GM18505 (cell line): ENCODE measurements at regions not wholly inside any gene's neighbourhood (a gene's known extent, or its start where the extent isn't known, plus 50 kb on each side); places are given as distances from the start of the nearest gene placed in this dataset.
"Not testable (repeated sequence)": the region's sequence is repeated elsewhere in the genome, so short reads cannot be mapped to it uniquely, and the experiment has no call there.

Experiments used
- ATAC-seq: cut with Tn5 transposase; IDR thresholded peaks from one replicate; pipeline ENCODE4 v1.9.1; 2021; ENCODE audit not compliant: unreplicated experiment
- POLR2A ChIP-seq: IDR thresholded peaks from 4 replicates; pipeline ENCODE4 v1.6.1; 2011; ENCODE audit warnings: borderline replicate concordance; ENCODE audit not compliant: insufficient read depth, insufficient read length; ENCODE audit errors: extremely low read depth

DNA sequence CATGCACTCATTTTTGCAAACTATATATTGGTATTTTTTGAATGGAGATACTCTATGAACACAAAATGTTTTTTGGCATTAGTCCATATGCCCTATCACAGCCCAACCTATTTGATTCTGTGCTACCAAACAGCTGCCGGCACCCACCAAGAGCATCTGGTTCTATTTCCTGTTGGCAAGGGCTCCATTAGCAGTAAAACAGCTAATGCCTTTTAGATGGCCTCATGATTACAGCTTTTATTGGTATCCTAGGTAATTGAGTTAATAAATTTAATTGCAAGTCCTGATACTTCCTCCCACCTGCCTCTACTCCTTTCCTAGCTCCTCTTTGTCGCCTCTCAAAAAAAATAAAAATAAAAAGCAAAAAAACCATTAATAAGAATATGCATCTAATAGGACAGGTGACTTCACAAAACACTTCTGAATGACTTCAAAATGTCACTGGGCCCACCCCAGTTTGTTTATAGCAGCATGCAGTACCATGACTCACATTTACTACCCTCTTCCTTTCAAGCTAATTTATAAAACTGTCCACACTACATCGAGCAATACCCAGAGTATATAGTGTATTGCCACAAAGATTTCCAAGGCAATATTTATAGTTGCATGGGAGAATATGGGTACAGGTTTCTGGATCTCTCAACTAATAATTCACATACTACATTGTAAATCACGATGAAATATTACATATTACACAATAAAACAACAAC lies 620.4 kb downstream of the SLCO4C1 start:
- TF ChIP-seq POLR2A: no peak
- ATAC-seq: no peak

DNA sequence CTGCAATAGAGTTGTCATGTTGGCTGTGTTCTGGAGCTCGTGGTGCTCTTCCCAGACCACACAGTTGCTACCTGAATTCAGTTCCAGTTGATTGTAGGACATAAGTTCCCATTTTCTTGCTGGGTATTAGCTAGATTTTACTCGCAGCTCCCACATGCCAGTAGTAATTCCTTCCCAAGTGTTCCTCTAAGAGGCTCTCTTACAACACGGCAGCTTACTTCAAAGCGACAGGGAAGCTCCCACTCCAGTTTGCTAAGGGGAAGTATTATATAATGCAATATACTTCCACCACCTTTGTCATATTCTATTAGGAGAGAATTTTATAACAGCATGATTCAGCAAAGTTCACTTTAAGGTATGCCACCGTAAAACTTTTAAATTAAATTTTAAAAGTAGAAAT lies 623.0 kb downstream of the SLCO4C1 start:
- no peak for ATAC-seq
- TF ChIP-seq POLR2A: no peak

DNA sequence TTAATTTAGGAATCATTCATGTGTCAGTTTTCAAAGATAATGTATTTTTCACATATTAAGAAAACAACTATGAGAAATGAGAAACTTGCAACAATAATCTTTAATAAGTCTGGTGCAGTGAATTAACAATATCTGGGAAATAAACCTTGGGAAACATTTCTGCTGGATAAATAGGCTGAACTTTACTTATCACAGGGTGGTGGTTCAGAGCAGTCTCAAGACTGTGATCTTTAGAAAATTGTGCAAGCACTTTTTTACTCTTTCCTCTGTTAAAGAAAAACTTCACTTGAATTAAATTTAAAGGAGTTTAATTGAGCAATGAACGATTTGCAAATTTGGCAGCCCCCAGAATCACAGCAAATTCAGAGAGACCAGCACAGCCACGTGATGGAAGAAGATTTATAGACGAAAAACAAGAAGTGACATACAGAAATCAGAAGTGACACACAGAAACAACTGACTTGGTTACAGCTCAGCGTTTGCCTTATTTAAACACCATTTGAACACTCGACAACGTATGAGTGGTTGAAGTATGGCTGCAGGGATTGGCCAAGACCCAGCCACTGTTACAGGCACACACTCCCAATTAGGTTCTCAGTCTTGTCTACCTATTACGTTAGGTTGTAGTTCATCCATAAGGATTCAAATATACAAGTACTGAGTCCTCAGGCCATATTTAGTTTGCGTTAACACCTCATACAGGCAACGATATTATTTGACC lies 631.9 kb downstream of the SLCO4C1 start:
- TF ChIP-seq POLR2A: no peak
- no peak for ATAC-seq

DNA sequence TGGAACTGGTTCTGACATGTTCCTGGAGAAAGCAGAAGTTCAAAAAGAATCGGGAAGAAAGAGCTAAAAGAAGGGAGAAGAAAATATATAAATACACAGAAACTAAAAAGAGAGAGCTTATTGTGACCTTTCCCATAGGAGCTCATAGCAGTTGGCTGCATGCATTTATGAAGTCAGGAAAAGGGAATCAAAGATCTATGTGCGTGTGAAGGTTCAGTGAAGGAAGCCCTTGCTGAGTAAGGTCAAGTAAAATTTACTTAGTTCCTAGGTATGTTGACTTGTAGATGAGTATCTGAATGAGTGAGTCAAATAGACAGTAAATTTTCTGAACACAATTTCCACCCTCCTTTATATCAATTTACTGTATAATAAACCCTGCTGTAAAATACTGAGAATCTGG lies 632.5 kb downstream of the SLCO4C1 start:
- ATAC-seq: no peak
- no peak for TF ChIP-seq POLR2A

DNA sequence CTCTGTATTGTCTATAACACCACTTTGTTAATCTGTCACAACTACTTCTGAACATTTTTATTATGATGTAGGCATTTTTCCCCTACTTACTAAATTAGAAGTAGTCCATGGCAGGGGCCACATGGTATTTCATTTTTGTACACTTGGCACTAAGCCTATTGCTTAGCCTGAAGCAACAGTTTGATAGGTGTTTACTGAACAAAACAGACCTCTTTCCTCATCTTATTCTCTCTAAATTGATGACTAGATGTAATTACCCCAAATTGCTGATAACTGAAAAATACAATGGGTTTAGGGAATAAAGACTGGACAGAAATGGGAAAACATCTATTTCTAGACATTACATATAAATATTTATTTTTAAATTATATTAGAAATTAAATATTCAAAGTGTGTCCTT lies 633.8 kb downstream of the SLCO4C1 start:
- no peak for ATAC-seq
- TF ChIP-seq POLR2A: no peak

DNA sequence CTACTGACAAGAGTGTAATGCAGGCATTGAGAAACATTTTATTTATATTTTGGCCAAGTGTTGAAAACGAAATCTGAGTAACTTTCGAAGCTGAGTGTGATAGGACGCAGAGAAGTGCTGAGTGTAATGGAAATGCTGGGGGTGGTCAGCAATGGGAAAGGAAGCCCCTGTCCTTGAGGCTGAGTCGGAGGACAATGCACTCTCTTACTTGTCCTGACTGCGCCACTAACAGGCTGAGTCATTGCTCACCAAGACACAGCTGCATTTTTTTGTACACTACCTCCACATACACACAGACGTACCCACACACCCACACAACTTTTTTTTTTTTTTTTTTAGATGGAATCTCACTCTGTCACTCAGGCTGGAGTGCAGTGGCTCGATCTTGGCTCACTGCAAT lies 637.7 kb downstream of the SLCO4C1 start:
- TF ChIP-seq POLR2A: no peak
- no peak for ATAC-seq

GRCh38 chr5:101653996-101654395 lies 642.1 kb downstream of the SLCO4C1 start:
- no peak for ATAC-seq
- no peak for TF ChIP-seq POLR2A

GRCh38 chr5:101647861-101648260 lies 648.2 kb downstream of the SLCO4C1 start:
- TF ChIP-seq POLR2A: no peak

DNA sequence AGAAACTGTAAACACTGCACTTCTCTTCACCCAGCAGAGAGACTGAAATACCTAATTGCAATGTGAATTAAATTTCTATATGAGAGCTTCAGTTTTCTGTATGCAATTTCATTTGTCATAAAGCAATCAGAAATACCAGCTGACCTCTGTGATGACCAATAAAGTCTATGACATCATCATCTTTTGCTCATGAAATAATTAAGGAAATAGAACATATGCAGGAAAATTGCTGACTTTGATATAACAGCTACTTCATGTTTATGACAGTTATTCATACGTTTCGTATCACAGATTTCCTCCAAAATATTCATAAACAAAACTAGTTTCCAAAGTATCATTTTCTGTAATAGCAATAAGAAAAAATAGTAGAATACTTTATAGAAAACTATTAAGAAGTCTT lies 652.3 kb downstream of the SLCO4C1 start:
- TF ChIP-seq POLR2A: no peak
- no peak for ATAC-seq

More at GRCh38 chr5:101647861-101648260, 648.2 kb downstream of the SLCO4C1 start:
- ATAC-seq: no peak

GRCh38 chr5:101637599-101637998 lies 658.5 kb downstream of the SLCO4C1 start:
- no peak for ATAC-seq
- TF ChIP-seq POLR2A: no peak

DNA sequence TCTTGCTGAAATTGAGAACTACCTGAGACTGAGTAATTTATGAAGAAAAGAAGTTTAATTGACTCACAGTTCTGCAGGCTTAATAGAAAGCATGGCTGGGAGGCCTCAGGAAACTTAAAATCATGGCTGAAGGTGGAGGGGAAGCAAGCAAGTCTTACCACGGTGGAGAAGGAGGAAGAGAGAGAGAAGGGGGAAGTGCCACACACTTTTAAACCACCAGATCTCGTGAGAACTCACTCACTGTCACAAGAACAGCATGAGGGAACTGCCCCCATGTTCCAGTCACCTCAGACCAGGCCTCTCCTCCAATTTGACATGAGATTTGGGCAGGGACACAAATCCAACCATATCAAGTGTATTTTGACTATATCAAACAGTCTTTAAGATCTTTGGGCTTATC lies 668.3 kb downstream of the SLCO4C1 start:
- ATAC-seq: not testable (repeated sequence)

GRCh38 chr5:101626572-101626971 lies 669.5 kb downstream of the SLCO4C1 start:
- ATAC-seq: no peak

DNA sequence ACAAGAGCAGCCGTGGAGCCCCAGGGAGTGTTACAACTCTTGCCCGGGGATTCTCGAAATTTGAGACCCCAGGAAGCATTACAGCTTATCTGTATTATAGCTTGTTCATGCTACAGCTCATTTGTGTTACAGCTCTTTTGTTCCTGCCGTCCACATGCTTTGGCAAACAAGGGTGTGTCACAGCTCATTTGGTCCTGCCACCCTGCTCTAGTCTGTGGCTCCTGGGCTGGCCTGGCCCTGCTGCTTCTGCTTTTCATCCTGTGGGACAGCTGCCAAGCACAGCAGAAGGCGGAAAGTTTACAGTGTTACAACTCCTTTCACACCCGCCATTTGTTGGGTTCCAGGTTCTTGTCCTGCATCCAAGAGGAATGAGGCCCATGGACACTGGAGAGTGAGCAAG lies 685.0 kb downstream of the SLCO4C1 start:
- ATAC-seq: no peak
- no peak for TF ChIP-seq POLR2A

More at GRCh38 chr5:101626572-101626971, 669.5 kb downstream of the SLCO4C1 start:
- no peak for TF ChIP-seq POLR2A

DNA sequence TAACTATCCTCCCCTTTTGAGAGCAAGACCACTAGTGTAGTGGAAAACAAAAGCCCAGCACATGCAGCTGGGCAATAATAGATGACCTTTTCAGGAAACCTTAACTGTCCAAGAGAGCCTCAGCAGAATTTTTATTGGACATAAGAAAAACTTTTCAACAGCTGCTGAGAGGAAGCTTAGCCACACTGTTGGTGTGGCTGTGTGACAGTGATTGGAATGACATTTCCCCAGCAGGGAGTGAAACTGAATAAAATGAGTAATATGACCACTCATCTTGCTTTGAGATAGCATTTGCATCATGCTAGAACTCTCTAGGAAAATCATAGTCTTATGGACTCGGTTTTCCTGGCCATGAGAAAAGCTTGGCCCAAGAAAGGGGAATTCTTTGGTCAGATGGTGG lies 687.8 kb downstream of the SLCO4C1 start:
- no peak for TF ChIP-seq POLR2A
- no peak for ATAC-seq
